ENCODE measurements at regions not wholly inside any gene's neighbourhood (a gene's known extent, or its start where the extent isn't known, plus 50 kb on each side); places are given as distances from the start of the nearest gene placed in this dataset.

- DNase-seq: peak in 1 of 2 donors; percentile 3
- Histone ChIP-seq H3K4me3 (no peak overlapping the region), H3K27me3 (no peaks in the 10 kb centered on the region), H3K36me3 (no peaks in the 10 kb centered on the region), H3K4me1 (no peaks in the 10 kb centered on the region), H3K27ac (no peak overlapping the region), H3K9me3 (no peaks in the 10 kb centered on the region)
- WGBS, 5 donors: 82 to 93% (median 87%) methylated on average over 8 of the region's 8 CpGs
- TF ChIP-seq POLR2AphosphoS5 (IDR thresholded peaks at IDR 0.05): no peak
- no peak for TF ChIP-seq CTCF (IDR thresholded peaks at IDR 0.05)
- TF ChIP-seq EP300 (IDR thresholded peaks at IDR 0.05): no peak
- no peak for TF ChIP-seq POLR2A (IDR thresholded peaks at IDR 0.05)
- intact Hi-C loops (cut with DNase I; ENCODE audit: low total_unique reads): no loop called here
Measured at GRCh38 chr3:88955274-88955673, 152.1 kb upstream of the EPHA3 start.

- DNase-seq: no peak
Measured at GRCh38 chr3:88957711-88958439, 149.5 kb upstream of the EPHA3 start.

GRCh38 chr3:88960019-88960418 lies 147.4 kb upstream of the EPHA3 start:
- Histone ChIP-seq H3K9me3 (no peaks in the 10 kb centered on the region), H3K27ac (no peak overlapping the region), H3K4me1 (no peaks in the 10 kb centered on the region), H3K4me3 (no peak overlapping the region), H3K36me3 (no peaks in the 10 kb centered on the region), H3K27me3 (no peaks in the 10 kb centered on the region)
- DNase-seq: no peak
- intact Hi-C loops (cut with DNase I; ENCODE audit: low total_unique reads): no loop called here
- 83 to 88% (median 85%) methylated on average over 3 of the region's 3 CpGs for WGBS, 5 donors
- TF ChIP-seq EP300 (IDR thresholded peaks at IDR 0.05): no peak
- no peak for TF ChIP-seq POLR2AphosphoS5 (IDR thresholded peaks at IDR 0.05)
- TF ChIP-seq CTCF (IDR thresholded peaks at IDR 0.05): no peak
- no peak for TF ChIP-seq POLR2A (IDR thresholded peaks at IDR 0.05)

More at GRCh38 chr3:88957711-88958439, 149.5 kb upstream of the EPHA3 start:
- H3K27me3 ChIP-seq: no peaks in the 10 kb centered on the region
- H3K4me3 ChIP-seq: no peak overlapping the region
- H3K9me3 ChIP-seq: no peaks in the 10 kb centered on the region
- intact Hi-C loops (cut with DNase I; ENCODE audit: low total_unique reads): no loop called here
- H3K4me1 ChIP-seq: no peaks in the 10 kb centered on the region
- H3K27ac ChIP-seq: no peak overlapping the region
- 42 to 65% (median 60%) methylated on average over 1 of the region's 1 CpG for WGBS, 5 donors
- no peaks in the 10 kb centered on the region for H3K36me3 ChIP-seq
- TF ChIP-seq CTCF (IDR thresholded peaks at IDR 0.05) (no peak), POLR2A (IDR thresholded peaks at IDR 0.05) (no peak), EP300 (IDR thresholded peaks at IDR 0.05) (no peak), POLR2AphosphoS5 (IDR thresholded peaks at IDR 0.05) (no peak)

- TF ChIP-seq CTCF (IDR thresholded peaks at IDR 0.05) (no peak), POLR2AphosphoS5 (IDR thresholded peaks at IDR 0.05) (no peak), POLR2A (IDR thresholded peaks at IDR 0.05) (no peak), EP300 (IDR thresholded peaks at IDR 0.05) (no peak)
- H3K36me3 ChIP-seq: no peaks in the 10 kb centered on the region
- H3K9me3 ChIP-seq: no peaks in the 10 kb centered on the region
- no peak overlapping the region for H3K4me3 ChIP-seq
- DNase-seq: no peak
- no peaks in the 10 kb centered on the region for H3K4me1 ChIP-seq
- intact Hi-C loops (cut with DNase I; ENCODE audit: low total_unique reads): no loop called here
- H3K27ac ChIP-seq: no peak overlapping the region
- H3K27me3 ChIP-seq: no peaks in the 10 kb centered on the region
Measured at GRCh38 chr3:88963003-88963402, 144.4 kb upstream of the EPHA3 start.

Data from stomach (tissue), 8 donors.